ENCODE measurements at regions not wholly inside any gene's neighbourhood (a gene's known extent, or its start where the extent isn't known, plus 50 kb on each side); places are given as distances from the start of the nearest gene placed in this dataset.

- Mint-ChIP-seq H3K27ac (ENCODE audit: unreplicated experiment) (no peak overlapping the region), H3K36me3 (ENCODE audit: low read depth) (peaks cover 1% of the 10 kb centered on the region), H3K9me3 (ENCODE audit: low read depth) (no peaks in the 10 kb centered on the region), H3K27me3 (ENCODE audit: low read depth) (no peaks in the 10 kb centered on the region), H3K4me1 (ENCODE audit: low read depth) (no peaks in the 10 kb centered on the region), H3K4me3 (ENCODE audit: unreplicated experiment) (no peak overlapping the region)
- DNase-seq (ENCODE audit: low spot score): no peak
- no peak for TF ChIP-seq CTCF (IDR thresholded peaks at IDR 0.05)
Observed at GRCh38 chr3:148307443-148307843, 390.3 kb upstream of the AGTR1 start.

GRCh38 chr3:148309390-148310035 is 388.2 kb upstream of the AGTR1 start:
- no peaks in the 10 kb centered on the region for H3K4me1 Mint-ChIP-seq (ENCODE audit: low read depth)
- H3K4me3 Mint-ChIP-seq (ENCODE audit: unreplicated experiment): no peak overlapping the region
- no peak for DNase-seq (ENCODE audit: low spot score)
- peak; percentile 89 for TF ChIP-seq CTCF (IDR thresholded peaks at IDR 0.05)
- H3K36me3 Mint-ChIP-seq (ENCODE audit: low read depth): peaks cover 1% of the 10 kb centered on the region
- no peak overlapping the region for H3K27ac Mint-ChIP-seq (ENCODE audit: unreplicated experiment)
- no peaks in the 10 kb centered on the region for H3K27me3 Mint-ChIP-seq (ENCODE audit: low read depth)
- H3K9me3 Mint-ChIP-seq (ENCODE audit: low read depth): no peaks in the 10 kb centered on the region

- Mint-ChIP-seq H3K36me3 (ENCODE audit: low read depth) (no peaks in the 10 kb centered on the region), H3K27ac (ENCODE audit: unreplicated experiment) (no peak overlapping the region), H3K4me1 (ENCODE audit: low read depth) (peaks cover 16% of the 10 kb centered on the region), H3K27me3 (ENCODE audit: low read depth) (no peaks in the 10 kb centered on the region), H3K9me3 (ENCODE audit: low read depth) (peaks cover 9% of the 10 kb centered on the region), H3K4me3 (ENCODE audit: unreplicated experiment) (no peak overlapping the region)
- no peak for DNase-seq (ENCODE audit: low spot score)
- no peak for TF ChIP-seq CTCF (IDR thresholded peaks at IDR 0.05)
Observed at GRCh38 chr3:148315756-148316155, 381.9 kb upstream of the AGTR1 start.

GRCh38 chr3:148318240-148318639 is 379.5 kb upstream of the AGTR1 start:
- Mint-ChIP-seq H3K9me3 (ENCODE audit: low read depth) (peaks cover 9% of the 10 kb centered on the region), H3K27ac (ENCODE audit: unreplicated experiment) (no peak overlapping the region), H3K27me3 (ENCODE audit: low read depth) (no peaks in the 10 kb centered on the region), H3K4me3 (ENCODE audit: unreplicated experiment) (no peak overlapping the region), H3K36me3 (ENCODE audit: low read depth) (no peaks in the 10 kb centered on the region), H3K4me1 (ENCODE audit: low read depth) (peaks cover 16% of the 10 kb centered on the region)
- TF ChIP-seq CTCF (IDR thresholded peaks at IDR 0.05): no peak
- no peak for DNase-seq (ENCODE audit: low spot score)

GRCh38 chr3:148319161-148319915 is 378.4 kb upstream of the AGTR1 start:
- TF ChIP-seq CTCF (IDR thresholded peaks at IDR 0.05): no peak
- Mint-ChIP-seq H3K36me3 (ENCODE audit: low read depth) (no peaks in the 10 kb centered on the region), H3K27me3 (ENCODE audit: low read depth) (no peaks in the 10 kb centered on the region), H3K4me3 (ENCODE audit: unreplicated experiment) (no peak overlapping the region), H3K4me1 (ENCODE audit: low read depth) (peaks cover 16% of the 10 kb centered on the region), H3K9me3 (ENCODE audit: low read depth) (peaks cover 9% of the 10 kb centered on the region), H3K27ac (ENCODE audit: unreplicated experiment) (peak overlapping the region; percentile 95)
- DNase-seq (ENCODE audit: low spot score): no peak

Data from chondrocyte (in vitro differentiated cells).